ENCODE measurements at regions not wholly inside any gene's neighbourhood (a gene's known extent, or its start where the extent isn't known, plus 50 kb on each side); places are given as distances from the start of the nearest gene placed in this dataset.

- DNase-seq (ENCODE audit: low read depth): no peak
Measured at GRCh38 chr1:112264010-112264409, 132.0 kb upstream of the CTTNBP2NL start.

- no peak for DNase-seq (ENCODE audit: low read depth)
Measured at GRCh38 chr1:112264553-112264952, 131.5 kb upstream of the CTTNBP2NL start.

- no peak for DNase-seq (ENCODE audit: low read depth)
Measured at GRCh38 chr1:112265931-112266330, 130.1 kb upstream of the CTTNBP2NL start.

GRCh38 chr1:112267206-112267605, 128.8 kb upstream of the CTTNBP2NL start:
- DNase-seq (ENCODE audit: low read depth): no peak

- no peak for DNase-seq (ENCODE audit: low read depth)
Measured at GRCh38 chr1:112267929-112268328, 128.1 kb upstream of the CTTNBP2NL start.

GRCh38 chr1:112268408-112268807, 127.6 kb upstream of the CTTNBP2NL start:
- DNase-seq (ENCODE audit: low read depth): no peak

GRCh38 chr1:112271270-112271669, 124.7 kb upstream of the CTTNBP2NL start:
- no peak for DNase-seq (ENCODE audit: low read depth)

GRCh38 chr1:112272101-112272772, 123.8 kb upstream of the CTTNBP2NL start:
- no peak for DNase-seq (ENCODE audit: low read depth)

- no peak for DNase-seq (ENCODE audit: low read depth)
Measured at GRCh38 chr1:112284796-112285195, 111.2 kb upstream of the CTTNBP2NL start.

GRCh38 chr1:112285316-112285715, 110.7 kb upstream of the CTTNBP2NL start:
- no peak for DNase-seq (ENCODE audit: low read depth)

GRCh38 chr1:112285746-112286145, 110.3 kb upstream of the CTTNBP2NL start:
- DNase-seq (ENCODE audit: low read depth): no peak

GRCh38 chr1:112296908-112297307, 99.1 kb upstream of the CTTNBP2NL start:
- DNase-seq (ENCODE audit: low read depth): no peak

GRCh38 chr1:112297536-112297935, 98.5 kb upstream of the CTTNBP2NL start:
- DNase-seq (ENCODE audit: low read depth): no peak

- peak; percentile 9 for DNase-seq (ENCODE audit: low read depth)
Measured at GRCh38 chr1:112298558-112298957, 97.5 kb upstream of the CTTNBP2NL start.

- no peak for DNase-seq (ENCODE audit: low read depth)
Measured at GRCh38 chr1:112304126-112304525, 91.9 kb upstream of the CTTNBP2NL start.

GRCh38 chr1:112304612-112305011, 91.4 kb upstream of the CTTNBP2NL start:
- DNase-seq (ENCODE audit: low read depth): no peak

- DNase-seq (ENCODE audit: low read depth): no peak
Measured at GRCh38 chr1:112307930-112308591, 88.0 kb upstream of the CTTNBP2NL start.

GRCh38 chr1:112308716-112309115, 87.3 kb upstream of the CTTNBP2NL start:
- DNase-seq (ENCODE audit: low read depth): no peak

GRCh38 chr1:112309499-112309898, 86.5 kb upstream of the CTTNBP2NL start:
- DNase-seq (ENCODE audit: low read depth): no peak

- DNase-seq (ENCODE audit: low read depth): no peak
Measured at GRCh38 chr1:112312315-112312714, 83.7 kb upstream of the CTTNBP2NL start.

- DNase-seq (ENCODE audit: low read depth): no peak
Measured at GRCh38 chr1:112312879-112313278, 83.1 kb upstream of the CTTNBP2NL start.

- DNase-seq (ENCODE audit: low read depth): no peak
Measured at GRCh38 chr1:112316254-112316913, 79.6 kb upstream of the CTTNBP2NL start.

- DNase-seq (ENCODE audit: low read depth): no peak
Measured at GRCh38 chr1:112317140-112317539, 78.9 kb upstream of the CTTNBP2NL start.
